Activated CD4-positive, alpha-beta memory T cell treated with anti-CD3 and anti-CD28 coated beads, Interleukin-2, amount 10 ng/mL, durations not matched to agents 7 days and 5 days (primary cell): ENCODE measurements at regions not wholly inside any gene's neighbourhood (a gene's known extent, or its start where the extent isn't known, plus 50 kb on each side); places are given as distances from the start of the nearest gene placed in this dataset.
"Not testable (repeated sequence)": the region's sequence is repeated elsewhere in the genome, so short reads cannot be mapped to it uniquely, and the experiment has no call there.

Experiments used
- CTCF ChIA-PET: fragments of 350-600 bp; sonication (Branson Sonifier 250); formaldehyde crosslinking; loops from one replicate; lab custom pipeline; 2021; ENCODE audit warnings: antibody characterized with exemption, inconsistent platforms; lab: Charles Lee
- POLR2A ChIA-PET: fragments of 350-600 bp; sonication (Branson Sonifier 250); formaldehyde crosslinking; loops from one replicate; lab custom pipeline; 2021; ENCODE audit warnings: antibody characterized with exemption; lab: Charles Lee
- DNase-seq: peaks from one replicate; pipeline ENCODE4 v3.0.0-alpha.2; 2020
- H3K27ac Mint-ChIP-seq: one replicate; pipeline ENCODE4 v1.8.0; 2021; ENCODE audit warnings: mild to moderate bottlenecking, mixed read lengths
- H3K27me3 Mint-ChIP-seq: one replicate; pipeline ENCODE4 v1.8.0; 2021; ENCODE audit warnings: mixed read lengths
- H3K36me3 Mint-ChIP-seq: one replicate; pipeline ENCODE4 v1.8.0; 2021; ENCODE audit warnings: low read depth, mixed read lengths
- H3K4me1 Mint-ChIP-seq: one replicate; pipeline ENCODE4 v1.8.0; 2021; ENCODE audit warnings: mixed read lengths
- H3K4me3 Mint-ChIP-seq: one replicate; pipeline ENCODE4 v1.8.0; 2021; ENCODE audit warnings: mild to moderate bottlenecking, mixed read lengths
- H3K9me3 Mint-ChIP-seq: one replicate; pipeline ENCODE4 v1.8.0; 2021; ENCODE audit warnings: mixed read lengths

GRCh38 chr11:41613326-41613725 is 153.9 kb upstream of the LRRC4C start:
- ChIA-PET POLR2A (no interaction called here), CTCF (no interaction called here)
- Mint-ChIP-seq H3K27me3 (no peaks in the 10 kb centered on the region), H3K27ac (no peak overlapping the region), H3K4me3 (no peak overlapping the region), H3K4me1 (no peaks in the 10 kb centered on the region), H3K9me3 (peaks cover 9% of the 10 kb centered on the region), H3K36me3 (no peaks in the 10 kb centered on the region)
- no peak for DNase-seq

GRCh38 chr11:41622707-41623359 is 163.4 kb upstream of the LRRC4C start:
- no peak overlapping the region for H3K27ac Mint-ChIP-seq
- no peak for DNase-seq

GRCh38 chr11:41659985-41660384 is 200.5 kb upstream of the LRRC4C start:
- Mint-ChIP-seq H3K36me3 (no peaks in the 10 kb centered on the region), H3K4me3 (no peak overlapping the region), H3K9me3 (peaks cover 19% of the 10 kb centered on the region), H3K4me1 (no peaks in the 10 kb centered on the region), H3K27ac (no peak overlapping the region), H3K27me3 (no peaks in the 10 kb centered on the region)
- ChIA-PET POLR2A (no interaction called here), CTCF (no interaction called here)
- no peak for DNase-seq

More at GRCh38 chr11:41622707-41623359, 163.4 kb upstream of the LRRC4C start:
- POLR2A ChIA-PET = no interaction called here
- Mint-ChIP-seq H3K4me3 (no peak overlapping the region), H3K27me3 (no peaks in the 10 kb centered on the region), H3K4me1 (no peaks in the 10 kb centered on the region), H3K9me3 (peaks cover 20% of the 10 kb centered on the region), H3K36me3 (no peaks in the 10 kb centered on the region)
- CTCF ChIA-PET = no interaction called here

- H3K9me3 Mint-ChIP-seq = peaks cover 19% of the 10 kb centered on the region
- no peak for DNase-seq
- no peak overlapping the region for H3K4me3 Mint-ChIP-seq
- no peaks in the 10 kb centered on the region for H3K27me3 Mint-ChIP-seq
- ChIA-PET POLR2A (no interaction called here), CTCF (no interaction called here)
- H3K4me1 Mint-ChIP-seq = no peaks in the 10 kb centered on the region
- no peaks in the 10 kb centered on the region for H3K36me3 Mint-ChIP-seq
- H3K27ac Mint-ChIP-seq = no peak overlapping the region
Measured at GRCh38 chr11:41660585-41660984, 201.1 kb upstream of the LRRC4C start.

GRCh38 chr11:41665441-41666360 is 206.2 kb upstream of the LRRC4C start:
- Mint-ChIP-seq H3K27me3 (no peaks in the 10 kb centered on the region), H3K36me3 (no peaks in the 10 kb centered on the region), H3K9me3 (peaks cover 9% of the 10 kb centered on the region), H3K4me1 (no peaks in the 10 kb centered on the region), H3K4me3 (no peak overlapping the region), H3K27ac (no peak overlapping the region)
- DNase-seq = no peak
- ChIA-PET CTCF (no interaction called here), POLR2A (no interaction called here)

- Mint-ChIP-seq H3K9me3 (peaks cover 12% of the 10 kb centered on the region), H3K36me3 (no peaks in the 10 kb centered on the region), H3K27me3 (no peaks in the 10 kb centered on the region), H3K4me1 (no peaks in the 10 kb centered on the region), H3K4me3 (no peak overlapping the region), H3K27ac (no peak overlapping the region)
- POLR2A ChIA-PET = no interaction called here
- CTCF ChIA-PET = no interaction called here
- no peak for DNase-seq
Measured at GRCh38 chr11:41666951-41667653, 207.7 kb upstream of the LRRC4C start.

GRCh38 chr11:41675205-41675604 is 215.8 kb upstream of the LRRC4C start:
- no peak overlapping the region for H3K27ac Mint-ChIP-seq
- H3K4me3 Mint-ChIP-seq = no peak overlapping the region
- ChIA-PET POLR2A (no interaction called here), CTCF (no interaction called here)
- no peak for DNase-seq
- H3K27me3 Mint-ChIP-seq = no peaks in the 10 kb centered on the region
- H3K36me3 Mint-ChIP-seq = no peaks in the 10 kb centered on the region
- H3K9me3 Mint-ChIP-seq = peaks cover 8% of the 10 kb centered on the region
- no peaks in the 10 kb centered on the region for H3K4me1 Mint-ChIP-seq

- Mint-ChIP-seq H3K27ac (no peak overlapping the region), H3K4me3 (no peak overlapping the region), H3K27me3 (no peaks in the 10 kb centered on the region), H3K4me1 (no peaks in the 10 kb centered on the region), H3K9me3 (peaks cover 16% of the 10 kb centered on the region), H3K36me3 (no peaks in the 10 kb centered on the region)
- ChIA-PET POLR2A (no interaction called here), CTCF (no interaction called here)
- no peak for DNase-seq
Measured at GRCh38 chr11:41713030-41713429, 253.6 kb upstream of the LRRC4C start.

GRCh38 chr11:41714101-41714500 is 254.6 kb upstream of the LRRC4C start:
- ChIA-PET CTCF (no interaction called here), POLR2A (no interaction called here)
- H3K9me3 Mint-ChIP-seq = peaks cover 16% of the 10 kb centered on the region
- no peaks in the 10 kb centered on the region for H3K36me3 Mint-ChIP-seq
- no peak overlapping the region for H3K27ac Mint-ChIP-seq
- DNase-seq = no peak
- H3K27me3 Mint-ChIP-seq = no peaks in the 10 kb centered on the region
- no peaks in the 10 kb centered on the region for H3K4me1 Mint-ChIP-seq
- H3K4me3 Mint-ChIP-seq = no peak overlapping the region

- Mint-ChIP-seq H3K9me3 (peaks cover 17% of the 10 kb centered on the region), H3K36me3 (no peaks in the 10 kb centered on the region)
- POLR2A ChIA-PET = no interaction called here
Measured at GRCh38 chr11:41716862-41717261, 257.4 kb upstream of the LRRC4C start.

GRCh38 chr11:41720761-41721160 is 261.3 kb upstream of the LRRC4C start:
- Mint-ChIP-seq H3K4me3 (no peak overlapping the region), H3K27ac (no peak overlapping the region), H3K27me3 (no peaks in the 10 kb centered on the region), H3K9me3 (peaks cover 7% of the 10 kb centered on the region), H3K36me3 (no peaks in the 10 kb centered on the region), H3K4me1 (no peaks in the 10 kb centered on the region)
- ChIA-PET CTCF (no interaction called here), POLR2A (no interaction called here)
- no peak for DNase-seq

More at GRCh38 chr11:41716862-41717261, 257.4 kb upstream of the LRRC4C start:
- H3K4me1 Mint-ChIP-seq = no peaks in the 10 kb centered on the region
- no peaks in the 10 kb centered on the region for H3K27me3 Mint-ChIP-seq
- CTCF ChIA-PET = no interaction called here
- no peak overlapping the region for H3K27ac Mint-ChIP-seq
- no peak for DNase-seq
- no peak overlapping the region for H3K4me3 Mint-ChIP-seq

GRCh38 chr11:41728161-41728560 is 268.7 kb upstream of the LRRC4C start:
- H3K4me3 Mint-ChIP-seq, H3K4me1 Mint-ChIP-seq, CTCF ChIA-PET, DNase-seq, H3K36me3 Mint-ChIP-seq, H3K27ac Mint-ChIP-seq, H3K27me3 Mint-ChIP-seq, POLR2A ChIA-PET: not testable (repeated sequence)
- peaks cover 22% of the 10 kb centered on the region for H3K9me3 Mint-ChIP-seq

- H3K27me3 Mint-ChIP-seq = no peaks in the 10 kb centered on the region
- no peak overlapping the region for H3K4me3 Mint-ChIP-seq
- DNase-seq = no peak
- no peak overlapping the region for H3K27ac Mint-ChIP-seq
- ChIA-PET POLR2A (no interaction called here), CTCF (no interaction called here)
- H3K36me3 Mint-ChIP-seq = no peaks in the 10 kb centered on the region
- H3K4me1 Mint-ChIP-seq = no peaks in the 10 kb centered on the region
- peaks cover 7% of the 10 kb centered on the region for H3K9me3 Mint-ChIP-seq
Measured at GRCh38 chr11:41775296-41775695, 315.8 kb upstream of the LRRC4C start.
